H1 (cell line): ENCODE measurements at regions not wholly inside any gene's neighbourhood (a gene's known extent, or its start where the extent isn't known, plus 50 kb on each side); places are given as distances from the start of the nearest gene placed in this dataset.

Source experiments
- CREB1 ChIP-seq: IDR thresholded peaks from 2 replicates; pipeline ENCODE4 v1.6.1; 2012; ENCODE audit warnings: inconsistent platforms
- CTCF ChIP-seq, 3 experiments: IDR thresholded peaks; 1 replicate in 2 of 3; 2 replicates in 1 of 3; pipeline versions ENCODE4 v1.5.1 to v1.6.1; 2011; ENCODE audit warnings: low read length in 3 of 3, mild to moderate bottlenecking in 3 of 3, inconsistent platforms in 2 of 3, low read depth in 1 of 3, moderate library complexity in 1 of 3; ENCODE audit not compliant: insufficient read depth in 1 of 3; ENCODE audit errors: control extremely low read depth in 1 of 3
- KDM1A ChIP-seq: fragments of 200-600, 300-600 bp; sonication (generic); IDR thresholded peaks from 2 replicates; pipeline ENCODE4 v1.7.1; 2016; ENCODE audit warnings: mild to moderate bottlenecking, low read length, borderline replicate concordance
- POLR2A ChIP-seq, 2 experiments: IDR thresholded peaks; 1 replicate in 1 of 2; 2 replicates in 1 of 2; pipeline ENCODE4 v1.6.1; 2011; ENCODE audit warnings: low read depth in 2 of 2, low read length in 2 of 2, mild to moderate bottlenecking in 2 of 2; ENCODE audit errors: control extremely low read depth in 1 of 2
- POLR2AphosphoS5 ChIP-seq: IDR thresholded peaks from 2 replicates; pipeline ENCODE4 v1.6.1; 2011; ENCODE audit warnings: low read depth, low read length
- RFX5 ChIP-seq: IDR thresholded peaks from 2 replicates; pipeline ENCODE4 v1.6.1; 2011; ENCODE audit warnings: low read depth, low read length, improper control_type of control experiment, borderline replicate concordance
- SUZ12 ChIP-seq: fragments of 200-600 bp; sonication (generic); IDR thresholded peaks from 2 replicates; pipeline ENCODE4 v1.6.1; 2012; ENCODE audit warnings: mild to moderate bottlenecking, inconsistent platforms, low read length, moderate library complexity, mixed read lengths
- ZNF274 ChIP-seq: IDR thresholded peaks from 2 replicates; pipeline ENCODE4 v1.7.0; 2012; ENCODE audit warnings: low read length, borderline replicate concordance; ENCODE audit errors: extremely low read depth

GRCh38 chr15:36004891-36005490 lies 459.0 kb upstream of the DPH6 start:
- TF ChIP-seq KDM1A, result no peak
- no peak for TF ChIP-seq POLR2AphosphoS5
- TF ChIP-seq ZNF274, result no peak
- TF ChIP-seq CTCF (IDR thresholded peaks at IDR 0.05; ENCODE audit: control extremely low read depth in 1 of 3, insufficient read depth in 1 of 3, low read depth in 1 of 3, low read length in 3 of 3), result no peak
- TF ChIP-seq CREB1, result no peak
- no peak for TF ChIP-seq POLR2A (IDR thresholded peaks at IDR 0.05; ENCODE audit: control extremely low read depth in 1 of 2, low read depth in 2 of 2, low read length in 2 of 2)
- TF ChIP-seq RFX5, result no peak
- TF ChIP-seq SUZ12, result no peak
